ENCODE measurements at regions not wholly inside any gene's neighbourhood (a gene's known extent, or its start where the extent isn't known, plus 50 kb on each side); places are given as distances from the start of the nearest gene placed in this dataset.

- DNase-seq (ENCODE audit: insufficient read length, low spot score) (no peak), FAIRE-seq (no peak)
Observed at GRCh38 chr11:121801394-121801748, 314.6 kb downstream of the BLID start.

GRCh38 chr11:121800731-121801393 is 315.2 kb downstream of the BLID start:
- no peak for DNase-seq (ENCODE audit: insufficient read length, low spot score)
- FAIRE-seq = no peak

GRCh38 chr11:121800240-121800639 is 315.8 kb downstream of the BLID start:
- no peak for DNase-seq (ENCODE audit: insufficient read length, low spot score)

GRCh38 chr11:121797496-121797895 is 318.5 kb downstream of the BLID start:
- FAIRE-seq = no peak

More at GRCh38 chr11:121800240-121800639, 315.8 kb downstream of the BLID start:
- no peak for FAIRE-seq

GRCh38 chr11:121795174-121795573 is 320.8 kb downstream of the BLID start:
- DNase-seq (ENCODE audit: insufficient read length, low spot score) = no peak
- no peak for FAIRE-seq

More at GRCh38 chr11:121797496-121797895, 318.5 kb downstream of the BLID start:
- DNase-seq (ENCODE audit: insufficient read length, low spot score) = no peak

- FAIRE-seq (no peak), DNase-seq (ENCODE audit: insufficient read length, low spot score) (no peak)
Observed at GRCh38 chr11:121794671-121795141, 321.3 kb downstream of the BLID start.

GRCh38 chr11:121793916-121794315 is 322.1 kb downstream of the BLID start:
- DNase-seq (ENCODE audit: insufficient read length, low spot score) (no peak), FAIRE-seq (no peak)

- FAIRE-seq = no peak
- no peak for DNase-seq (ENCODE audit: insufficient read length, low spot score)
Observed at GRCh38 chr11:121793291-121793690, 322.7 kb downstream of the BLID start.

- no peak for DNase-seq (ENCODE audit: insufficient read length, low spot score)
Observed at GRCh38 chr11:121792185-121792584, 323.8 kb downstream of the BLID start.

GRCh38 chr11:121790430-121790829 is 325.6 kb downstream of the BLID start:
- DNase-seq (ENCODE audit: insufficient read length, low spot score) = no peak
- FAIRE-seq = no peak

More at GRCh38 chr11:121792185-121792584, 323.8 kb downstream of the BLID start:
- FAIRE-seq = no peak

- no peak for DNase-seq (ENCODE audit: insufficient read length, low spot score)
- FAIRE-seq = no peak
Observed at GRCh38 chr11:121780971-121781370, 328.2 kb upstream of the SORL1-AS1 start.

GRCh38 chr11:121777056-121777455 is 324.3 kb upstream of the SORL1-AS1 start:
- no peak for FAIRE-seq
- DNase-seq (ENCODE audit: insufficient read length, low spot score) = no peak

GRCh38 chr11:121775276-121775675 is 322.5 kb upstream of the SORL1-AS1 start:
- DNase-seq (ENCODE audit: insufficient read length, low spot score) = no peak
- FAIRE-seq = no peak

GRCh38 chr11:121773076-121773475 is 320.3 kb upstream of the SORL1-AS1 start:
- DNase-seq (ENCODE audit: insufficient read length, low spot score) = no peak
- no peak for FAIRE-seq

- no peak for FAIRE-seq
- DNase-seq (ENCODE audit: insufficient read length, low spot score) = no peak
Observed at GRCh38 chr11:121770939-121771595, 318.3 kb upstream of the SORL1-AS1 start.

- DNase-seq (ENCODE audit: insufficient read length, low spot score) = no peak
- no peak for FAIRE-seq
Observed at GRCh38 chr11:121769191-121769590, 316.4 kb upstream of the SORL1-AS1 start.

GRCh38 chr11:121767433-121767832 is 314.7 kb upstream of the SORL1-AS1 start:
- DNase-seq (ENCODE audit: insufficient read length, low spot score) = peak; percentile 9
- peak; percentile 88 for FAIRE-seq

GRCh38 chr11:121766991-121767390 is 314.2 kb upstream of the SORL1-AS1 start:
- FAIRE-seq = peak; percentile 82
- DNase-seq (ENCODE audit: insufficient read length, low spot score) = no peak

- FAIRE-seq (no peak), DNase-seq (ENCODE audit: insufficient read length, low spot score) (no peak)
Observed at GRCh38 chr11:121766166-121766565, 313.4 kb upstream of the SORL1-AS1 start.

GRCh38 chr11:121763526-121763925 is 310.8 kb upstream of the SORL1-AS1 start:
- peak; percentile 95 for FAIRE-seq
- DNase-seq (ENCODE audit: insufficient read length, low spot score) = peak; percentile 38

GRCh38 chr11:121762820-121763219 is 310.1 kb upstream of the SORL1-AS1 start:
- FAIRE-seq = no peak
- no peak for DNase-seq (ENCODE audit: insufficient read length, low spot score)

GRCh38 chr11:121761186-121761585 is 308.4 kb upstream of the SORL1-AS1 start:
- DNase-seq (ENCODE audit: insufficient read length, low spot score) (no peak), FAIRE-seq (no peak)
